ENCODE measurements at regions not wholly inside any gene's neighbourhood (a gene's known extent, or its start where the extent isn't known, plus 50 kb on each side); places are given as distances from the start of the nearest gene placed in this dataset.

DNA sequence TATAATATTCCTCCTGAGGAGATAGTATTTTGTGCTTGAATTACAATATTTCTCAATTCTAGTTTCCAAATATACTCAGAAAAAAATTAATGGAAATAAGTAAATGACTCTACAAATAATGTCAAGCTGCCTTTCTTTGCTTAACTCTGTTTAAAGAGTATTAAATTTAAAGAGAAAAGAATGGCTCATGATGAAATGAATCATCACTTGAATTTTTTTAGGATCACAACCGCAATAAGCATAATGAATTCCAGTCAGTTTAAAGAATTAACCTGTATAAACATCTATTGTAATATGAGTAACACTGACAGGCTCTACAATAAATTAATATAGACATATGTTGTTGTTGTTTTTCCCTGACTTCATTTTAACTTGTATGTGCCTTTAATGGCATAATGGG, 266.2 kb upstream of the ADGRB3 start:
- Histone ChIP-seq H3K27ac (no peak overlapping the region), H3K4me3 (no peak overlapping the region), H3K79me2 (ENCODE audit: low read depth) (no peaks in the 10 kb centered on the region), H3K9me3 (ENCODE audit: insufficient read depth, low read depth) (no peaks in the 10 kb centered on the region), H2AFZ (no peak overlapping the region), H3K9me2 (ENCODE audit: insufficient read depth) (no peaks in the 10 kb centered on the region), H3K4me2 (no peak overlapping the region), H3K36me3 (ENCODE audit: low read depth) (no peaks in the 10 kb centered on the region), H3K4me1 (replicated peaks; ENCODE audit: insufficient read depth) (no peaks in the 10 kb centered on the region), H3K27me3 (ENCODE audit: insufficient read depth, low read depth) (no peaks in the 10 kb centered on the region), H3F3A (ENCODE audit: insufficient read depth, low read depth) (no peaks in the 10 kb centered on the region), H4K20me1 (ENCODE audit: insufficient read depth) (no peaks in the 10 kb centered on the region)
- DNase-seq, result no peak
- no TSS peak for BruUV-seq (replicated peaks)
- intact Hi-C loops (cut with micrococcal nuclease; ENCODE audit: unreplicated experiment), result no loop called here
- TF ChIP-seq EZH2 (IDR thresholded peaks at IDR 0.05; ENCODE audit: low read depth), result no peak
- TF ChIP-seq CTCF (conservative IDR thresholded peaks at IDR 0.05), result no peak
- CTCF ChIA-PET, result no interaction called here
- POLR2A ChIA-PET (ENCODE audit: unreplicated experiment), result no interaction called here

- POLR2A ChIA-PET (ENCODE audit: unreplicated experiment), result no interaction called here
- no peak for TF ChIP-seq CTCF (conservative IDR thresholded peaks at IDR 0.05)
- TF ChIP-seq EZH2 (IDR thresholded peaks at IDR 0.05; ENCODE audit: low read depth), result no peak
Measured at GRCh38 chr6:68364271-68364805, 270.7 kb upstream of the ADGRB3 start.

GRCh38 chr6:68343901-68344300, 291.2 kb upstream of the ADGRB3 start:
- Histone ChIP-seq H3K27ac (no peak overlapping the region), H4K20me1 (ENCODE audit: insufficient read depth) (no peaks in the 10 kb centered on the region), H3K9me2 (ENCODE audit: insufficient read depth) (no peaks in the 10 kb centered on the region), H3F3A (ENCODE audit: insufficient read depth, low read depth) (no peaks in the 10 kb centered on the region), H3K36me3 (ENCODE audit: low read depth) (no peaks in the 10 kb centered on the region), H3K4me3 (no peak overlapping the region), H2AFZ (no peak overlapping the region), H3K27me3 (ENCODE audit: insufficient read depth, low read depth) (no peaks in the 10 kb centered on the region), H3K4me2 (no peak overlapping the region), H3K9me3 (ENCODE audit: insufficient read depth, low read depth) (no peaks in the 10 kb centered on the region), H3K4me1 (replicated peaks; ENCODE audit: insufficient read depth) (no peaks in the 10 kb centered on the region), H3K79me2 (ENCODE audit: low read depth) (no peaks in the 10 kb centered on the region)
- ChIA-PET CTCF (no interaction called here), POLR2A (ENCODE audit: unreplicated experiment) (no interaction called here)
- intact Hi-C loops (cut with micrococcal nuclease; ENCODE audit: unreplicated experiment), result no loop called here
- DNase-seq, result peak in 1 of 2 experiments; percentile 2
- TF ChIP-seq EZH2 (IDR thresholded peaks at IDR 0.05; ENCODE audit: low read depth), result no peak
- peak; percentile 45 for TF ChIP-seq CTCF (conservative IDR thresholded peaks at IDR 0.05)
- no TSS peak for BruUV-seq (replicated peaks)

More at GRCh38 chr6:68364271-68364805, 270.7 kb upstream of the ADGRB3 start:
- Histone ChIP-seq H3K9me2 (ENCODE audit: insufficient read depth) (no peaks in the 10 kb centered on the region), H3K36me3 (ENCODE audit: low read depth) (no peaks in the 10 kb centered on the region), H3K4me1 (replicated peaks; ENCODE audit: insufficient read depth) (no peaks in the 10 kb centered on the region), H3K9me3 (ENCODE audit: insufficient read depth, low read depth) (no peaks in the 10 kb centered on the region), H3K79me2 (ENCODE audit: low read depth) (no peaks in the 10 kb centered on the region), H3K4me3 (no peak overlapping the region), H3K4me2 (no peak overlapping the region), H3K27me3 (ENCODE audit: insufficient read depth, low read depth) (no peaks in the 10 kb centered on the region), H3F3A (ENCODE audit: insufficient read depth, low read depth) (no peaks in the 10 kb centered on the region), H4K20me1 (ENCODE audit: insufficient read depth) (no peaks in the 10 kb centered on the region), H3K27ac (no peak overlapping the region), H2AFZ (no peak overlapping the region)
- DNase-seq, result no peak
- intact Hi-C loops (cut with micrococcal nuclease; ENCODE audit: unreplicated experiment), result no loop called here
- BruUV-seq (replicated peaks), result no TSS peak
- CTCF ChIA-PET, result no interaction called here

All from PC-9 (cell line).